ENCODE measurements at regions not wholly inside any gene's neighbourhood (a gene's known extent, or its start where the extent isn't known, plus 50 kb on each side); places are given as distances from the start of the nearest gene placed in this dataset.

GRCh38 chr2:43133708-43134570, 92.5 kb downstream of the ZFP36L2 start:
- TF ChIP-seq CTCF (IDR thresholded peaks at IDR 0.05; ENCODE audit: borderline replicate concordance, insufficient read depth, low read depth, low read length), result no peak
- no peak overlapping the region for H3K4me3 ChIP-seq (ENCODE audit: low read depth, low read length)

GRCh38 chr2:43133336-43133707, 93.1 kb downstream of the ZFP36L2 start:
- no peak for TF ChIP-seq CTCF (IDR thresholded peaks at IDR 0.05; ENCODE audit: borderline replicate concordance, insufficient read depth, low read depth, low read length)
- no peak overlapping the region for H3K4me3 ChIP-seq (ENCODE audit: low read depth, low read length)

GRCh38 chr2:43132683-43133301, 93.6 kb downstream of the ZFP36L2 start:
- H3K4me3 ChIP-seq (ENCODE audit: low read depth, low read length), result no peak overlapping the region
- TF ChIP-seq CTCF (IDR thresholded peaks at IDR 0.05; ENCODE audit: borderline replicate concordance, insufficient read depth, low read depth, low read length), result no peak

- no peak overlapping the region for H3K4me3 ChIP-seq (ENCODE audit: low read depth, low read length)
Observed at GRCh38 chr2:43131890-43132682, 94.3 kb downstream of the ZFP36L2 start.

GRCh38 chr2:43131051-43131889, 95.1 kb downstream of the ZFP36L2 start:
- H3K4me3 ChIP-seq (ENCODE audit: low read depth, low read length), result no peak overlapping the region
- TF ChIP-seq CTCF (IDR thresholded peaks at IDR 0.05; ENCODE audit: borderline replicate concordance, insufficient read depth, low read depth, low read length), result peak; percentile 48; the same call in 1 of the 2 replicates

More at GRCh38 chr2:43131890-43132682, 94.3 kb downstream of the ZFP36L2 start:
- TF ChIP-seq CTCF (IDR thresholded peaks at IDR 0.05; ENCODE audit: borderline replicate concordance, insufficient read depth, low read depth, low read length), result no peak

GRCh38 chr2:43130548-43130875, 95.9 kb downstream of the ZFP36L2 start:
- no peak overlapping the region for H3K4me3 ChIP-seq (ENCODE audit: low read depth, low read length)
- TF ChIP-seq CTCF (IDR thresholded peaks at IDR 0.05; ENCODE audit: borderline replicate concordance, insufficient read depth, low read depth, low read length), result no peak

Data from GM12875 (cell line).